Kidney epithelial cell (primary cell): ENCODE measurements at regions not wholly inside any gene's neighbourhood (a gene's known extent, or its start where the extent isn't known, plus 50 kb on each side); places are given as distances from the start of the nearest gene placed in this dataset.
A peak's percentile ranks its signal among the peaks of the same experiment; 100 is the strongest.

ENCODE experiments used
- DNase-seq: peaks from one replicate; pipeline ENCODE4 v3.0.0-alpha.2; 2010; ENCODE audit warnings: low read depth
- H3K27me3 ChIP-seq: 2 replicates; pipeline ENCODE4 v1.6.0; 2011; ENCODE audit warnings: low read length; ENCODE audit not compliant: control insufficient read depth, insufficient read depth
- H3K36me3 ChIP-seq: 2 replicates; pipeline ENCODE4 v1.5.1; 2011; ENCODE audit warnings: low read length; ENCODE audit not compliant: control insufficient read depth, insufficient read depth
- H3K4me3 ChIP-seq: 2 replicates; pipeline ENCODE4 v1.5.1; 2011; ENCODE audit warnings: low read depth, mild to moderate bottlenecking, control low read depth, low read length
- CTCF ChIP-seq: IDR thresholded peaks from 2 replicates; pipeline ENCODE4 v1.5.1; 2011; ENCODE audit warnings: mild to moderate bottlenecking, moderate library complexity, low read length, control low read depth, inconsistent platforms; ENCODE audit not compliant: insufficient read depth, poor library complexity, severe bottlenecking

GRCh38 chr13:103130681-103131210 lies 64.5 kb upstream of the SLC10A2 start:
- TF ChIP-seq CTCF, result no peak
- peak; percentile 34 for DNase-seq
- Histone ChIP-seq H3K36me3 (no peaks in the 10 kb centered on the region), H3K4me3 (no peak overlapping the region), H3K27me3 (no peaks in the 10 kb centered on the region)

- Histone ChIP-seq H3K36me3 (no peaks in the 10 kb centered on the region), H3K4me3 (no peak overlapping the region), H3K27me3 (no peaks in the 10 kb centered on the region)
- no peak for TF ChIP-seq CTCF
- no peak for DNase-seq
These were observed 63.9 kb upstream of the SLC10A2 start for GRCh38 chr13:103130146-103130545.
